ENCODE measurements at regions not wholly inside any gene's neighbourhood (a gene's known extent, or its start where the extent isn't known, plus 50 kb on each side); places are given as distances from the start of the nearest gene placed in this dataset.
"Not testable (repeated sequence)": the region's sequence is repeated elsewhere in the genome, so short reads cannot be mapped to it uniquely, and the experiment has no call there.

GRCh38 chr13:30520571-30520970, 54.8 kb upstream of the HMGB1 start:
- no peak for DNase-seq (ENCODE audit: low spot score)

DNA sequence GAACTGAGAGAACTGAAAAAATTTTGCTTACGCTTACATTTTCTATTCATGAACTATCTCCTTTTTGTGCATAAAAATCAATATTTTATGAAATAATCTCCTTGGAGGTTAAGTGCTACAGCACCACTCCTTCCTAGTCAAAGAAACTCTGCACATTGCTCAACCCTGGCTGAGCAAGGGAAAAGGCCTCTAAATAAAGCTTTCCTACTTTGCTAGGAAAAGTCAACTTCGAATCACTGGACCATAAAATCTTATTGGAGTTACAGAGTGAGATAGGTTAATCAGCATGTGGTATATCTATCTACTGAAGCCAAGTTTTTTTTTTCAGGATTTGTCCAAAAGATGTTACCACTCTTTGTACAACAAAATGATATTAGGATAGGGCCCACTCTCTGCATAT, 57.5 kb upstream of the HMGB1 start:
- no peak for DNase-seq (ENCODE audit: low spot score)

- not testable (repeated sequence) for DNase-seq (ENCODE audit: low spot score)
Observed at GRCh38 chr13:30523817-30524216, 58.1 kb upstream of the HMGB1 start.

GRCh38 chr13:30525212-30525611, 59.5 kb upstream of the HMGB1 start:
- not testable (repeated sequence) for DNase-seq (ENCODE audit: low spot score)

- DNase-seq (ENCODE audit: low spot score) = no peak
Observed at GRCh38 chr13:30526612-30527495, 61.1 kb upstream of the HMGB1 start.

GRCh38 chr13:30529085-30529834, 63.5 kb upstream of the HMGB1 start:
- no peak for DNase-seq (ENCODE audit: low spot score)

- no peak for DNase-seq (ENCODE audit: low spot score)
Observed at GRCh38 chr13:30535046-30535445, 69.3 kb upstream of the HMGB1 start.

DNA sequence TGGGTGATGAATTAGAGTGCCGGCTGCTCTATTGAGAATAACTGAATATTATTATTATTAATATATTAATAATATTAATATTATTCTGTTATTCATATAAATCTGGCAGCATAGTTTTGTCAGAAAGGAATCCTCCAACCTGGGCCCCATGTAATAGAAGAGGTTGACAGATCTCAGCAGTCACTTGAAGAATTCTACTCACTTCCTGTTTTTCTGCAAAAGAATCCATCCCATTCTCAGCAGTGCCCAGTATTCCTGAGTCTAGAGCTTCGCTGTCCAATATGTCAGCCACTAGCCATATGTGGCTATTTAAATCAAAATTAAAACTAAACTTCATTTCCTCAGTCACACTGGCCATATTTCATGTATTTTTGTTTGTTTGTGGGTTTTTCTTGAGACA, 72.4 kb upstream of the USPL1 start:
- no peak for DNase-seq (ENCODE audit: low spot score)

DNA sequence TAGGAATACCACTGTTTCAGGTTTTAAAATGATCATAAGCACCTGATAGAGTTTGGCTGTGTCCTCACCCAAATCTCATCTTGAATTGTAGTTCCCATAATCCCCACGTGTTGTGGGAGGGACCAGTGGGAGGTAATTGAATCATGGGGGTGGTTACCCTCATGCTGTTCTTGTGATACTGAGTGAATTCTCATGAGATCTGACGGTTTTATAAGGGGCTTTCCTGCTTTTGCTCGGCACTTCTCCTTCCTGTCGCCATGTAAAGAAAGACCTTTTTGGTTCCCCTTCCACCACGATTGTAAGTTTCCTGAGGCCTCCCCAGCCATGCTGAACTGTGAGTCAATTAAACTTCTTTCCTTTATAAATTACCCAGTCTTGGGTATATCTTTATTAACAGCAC, 69.7 kb upstream of the USPL1 start:
- DNase-seq (ENCODE audit: low spot score) = not testable (repeated sequence)

DNA sequence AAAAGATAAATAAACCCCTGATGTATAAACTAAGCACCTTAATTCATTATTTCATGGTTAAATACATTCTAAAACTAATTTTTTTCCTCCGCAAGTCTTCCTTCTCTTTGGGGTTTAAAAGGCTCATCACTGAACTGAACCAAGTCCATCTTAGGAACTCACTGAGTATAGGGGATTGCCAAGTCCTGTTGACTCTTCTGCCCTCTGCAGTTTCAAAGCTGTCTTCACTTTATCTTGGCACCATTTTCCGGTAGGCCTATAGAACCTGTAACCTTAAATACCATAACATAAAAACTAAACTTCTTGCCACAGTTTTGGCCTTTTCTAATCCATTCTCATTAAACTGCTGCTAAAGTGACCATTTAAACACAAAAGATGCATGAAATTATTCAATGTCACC, 66.5 kb upstream of the USPL1 start:
- DNase-seq (ENCODE audit: low spot score) = peak; percentile 29

- no peak for DNase-seq (ENCODE audit: low spot score)
Observed at GRCh38 chr13:30552567-30552966, 65.2 kb upstream of the USPL1 start.

GRCh38 chr13:30559274-30559673, 58.4 kb upstream of the USPL1 start:
- no peak for DNase-seq (ENCODE audit: low spot score)

DNA sequence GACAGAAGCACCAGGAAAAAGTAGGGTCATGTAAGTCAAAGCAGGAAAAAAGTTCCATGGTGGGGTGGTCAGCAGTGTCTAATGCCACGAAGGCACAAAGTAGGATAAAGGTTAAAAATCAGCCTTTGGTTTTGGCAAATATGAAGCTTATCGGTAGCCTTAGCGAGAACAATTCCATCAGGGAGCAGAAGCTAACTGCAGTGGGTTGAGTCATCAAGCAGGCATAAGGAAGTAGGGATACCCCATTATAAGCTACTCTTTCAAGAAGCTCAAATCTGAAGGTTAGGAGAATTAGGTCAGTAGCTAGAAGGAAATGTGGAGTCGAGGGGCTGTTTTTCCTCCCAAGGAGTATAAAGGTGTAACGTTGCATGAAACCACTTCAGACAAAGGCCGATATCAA, 57.5 kb upstream of the USPL1 start:
- no peak for DNase-seq (ENCODE audit: low spot score)

DNA sequence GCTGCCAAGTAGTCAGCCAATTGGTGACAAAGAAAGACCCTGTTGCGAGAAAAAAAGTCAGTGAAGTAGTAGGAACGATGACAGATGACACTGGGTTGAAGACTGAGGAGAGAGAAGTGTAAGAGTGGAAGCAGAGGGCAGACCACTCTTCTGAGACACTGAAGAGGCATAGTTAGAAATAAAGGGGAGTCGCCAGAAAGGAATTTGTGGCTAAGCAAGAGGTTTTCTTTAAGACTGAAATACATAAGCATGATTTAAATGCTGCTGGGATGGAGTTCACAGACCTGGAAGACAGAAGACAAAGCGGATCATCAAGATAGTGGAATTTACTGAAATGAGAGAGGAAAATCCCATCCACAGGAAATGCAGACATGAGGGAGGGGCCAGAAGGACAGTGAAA, 56.2 kb upstream of the USPL1 start:
- DNase-seq (ENCODE audit: low spot score) = no peak

DNA sequence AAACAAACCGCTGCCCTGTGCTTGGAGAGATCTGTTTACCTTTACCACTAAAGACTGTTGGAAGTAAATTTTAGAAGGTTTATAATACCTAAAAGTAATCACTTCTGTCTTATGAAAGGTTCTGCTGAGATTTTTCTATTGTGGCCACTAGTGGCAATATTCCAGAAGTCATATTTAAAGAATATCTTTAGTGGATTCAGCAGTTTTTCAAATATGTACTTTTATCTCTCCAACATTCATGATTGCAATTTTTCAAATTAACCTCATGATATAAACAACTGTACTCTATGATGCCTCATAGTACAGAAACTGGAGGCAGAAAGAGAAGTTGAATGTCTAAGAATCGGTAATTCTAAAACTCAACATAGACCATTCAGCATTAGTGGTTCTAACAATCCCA, 53.2 kb upstream of the USPL1 start:
- DNase-seq (ENCODE audit: low spot score) = no peak

GRCh38 chr13:30565658-30566057, 52.1 kb upstream of the USPL1 start:
- DNase-seq (ENCODE audit: low spot score) = no peak

- DNase-seq (ENCODE audit: low spot score) = no peak
Observed at GRCh38 chr13:30567072-30567471, 50.6 kb upstream of the USPL1 start.
